Gastrocnemius medialis (tissue), 4 donors: ENCODE measurements at regions not wholly inside any gene's neighbourhood (a gene's known extent, or its start where the extent isn't known, plus 50 kb on each side); places are given as distances from the start of the nearest gene placed in this dataset.

ENCODE experiments used
- ATAC-seq, 2 donors: fragments of 150-250 bp; one replicate each; pipeline ENCODE4 v1.9.1; 2016
- DNase-seq, 2 donors: peaks; one replicate each; pipeline ENCODE4 v3.0.0-alpha.2; 2019
- H3K27ac ChIP-seq, 4 donors: fragments of 200-600 bp; sonication (generic); 1 replicate in 1 of 4; 2 replicates in 3 of 4; pipeline ENCODE4 v1.5.1; 2016 to 2018; ENCODE audit warnings: mild to moderate bottlenecking in 2 of 4, moderate library complexity in 1 of 4
- H3K27me3 ChIP-seq, 3 donors: fragments of 200-600 bp; sonication (generic) in 2 of 3; 1 replicate in 1 of 3; 2 replicates in 2 of 3; pipeline versions ENCODE4 v1.5.1 to v1.6.0; 2016 to 2019; ENCODE audit warnings: mild to moderate bottlenecking in 1 of 3, moderate library complexity in 1 of 3
- H3K36me3 ChIP-seq, 2 donors: fragments of 200-600 bp; sonication (generic) in 1 of 2; one replicate each; pipeline ENCODE4 v1.5.1; 2017 to 2018
- H3K4me1 ChIP-seq, 2 donors: fragments of 200-600 bp; sonication (generic) in 1 of 2; one replicate each; pipeline ENCODE4 v1.5.1; 2016 to 2017; ENCODE audit warnings: mild to moderate bottlenecking in 2 of 2
- H3K4me3 ChIP-seq, 4 donors: fragments of 200-600 bp; sonication (generic) in 3 of 4; 1 replicate in 1 of 4; 2 replicates in 3 of 4; pipeline ENCODE4 v1.5.1; 2016 to 2019; ENCODE audit warnings: mild to moderate bottlenecking in 2 of 4
- H3K9me3 ChIP-seq, 3 donors: fragments of 200-600 bp; sonication (generic) in 2 of 3; 1 replicate in 1 of 3; 2 replicates in 2 of 3; pipeline ENCODE4 v1.5.1; 2016 to 2019
- CTCF ChIP-seq, 5 experiments: fragments of 450-650 bp in 3 of 5; fragments of 200-600 bp in 2 of 5; sonication (generic) in 2 of 5; IDR thresholded peaks in 4 of 5; conservative IDR thresholded peaks in 1 of 5; 1 replicate in 4 of 5; 2 replicates in 1 of 5; pipeline ENCODE4 v1.5.1; 2016 to 2019; ENCODE audit warnings: antibody characterized with exemption in 5 of 5, mild to moderate bottlenecking in 3 of 5, moderate library complexity in 3 of 5
- POLR2A ChIP-seq, 2 donors: fragments of 450-650 bp; IDR thresholded peaks; one replicate each; pipeline ENCODE4 v1.6.1; 2017; ENCODE audit warnings: antibody characterized with exemption in 2 of 2, mild to moderate bottlenecking in 2 of 2, moderate library complexity in 2 of 2
- in situ Hi-C, 4 donors: fragments of 200-750 bp; cut with MboI; loops; one replicate each; pipeline versions ENCODE4 v1.15.0 to v1.8.0; 2017; ENCODE audit warnings: low sequenced_read_pairs in 4 of 4
- intact Hi-C: fragments of 100-400 bp; cut with DNase I; formaldehyde crosslinking; loops from one replicate; pipeline ENCODE4 v1.15.1; 2023; ENCODE audit warnings: low total_unique reads

- Histone ChIP-seq H3K4me3 (no peak overlapping the region), H3K36me3 (no peaks in the 10 kb centered on the region), H3K27ac (no peak overlapping the region), H3K4me1 (no peaks in the 10 kb centered on the region), H3K27me3 (no peaks in the 10 kb centered on the region), H3K9me3 (no peaks in the 10 kb centered on the region)
- DNase-seq (no peak), ATAC-seq (no peak)
- in situ Hi-C loops (no loop called here), intact Hi-C loops (no loop called here)
- no peak for TF ChIP-seq CTCF (IDR thresholded peaks at IDR 0.05 in 4 of 5, conservative IDR thresholded peaks at IDR 0.05 in 1 of 5)
- TF ChIP-seq POLR2A (IDR thresholded peaks at IDR 0.05): no peak
Measured at GRCh38 chr18:39297225-39297624, 1731.6 kb upstream of the CELF4 start.

DNA sequence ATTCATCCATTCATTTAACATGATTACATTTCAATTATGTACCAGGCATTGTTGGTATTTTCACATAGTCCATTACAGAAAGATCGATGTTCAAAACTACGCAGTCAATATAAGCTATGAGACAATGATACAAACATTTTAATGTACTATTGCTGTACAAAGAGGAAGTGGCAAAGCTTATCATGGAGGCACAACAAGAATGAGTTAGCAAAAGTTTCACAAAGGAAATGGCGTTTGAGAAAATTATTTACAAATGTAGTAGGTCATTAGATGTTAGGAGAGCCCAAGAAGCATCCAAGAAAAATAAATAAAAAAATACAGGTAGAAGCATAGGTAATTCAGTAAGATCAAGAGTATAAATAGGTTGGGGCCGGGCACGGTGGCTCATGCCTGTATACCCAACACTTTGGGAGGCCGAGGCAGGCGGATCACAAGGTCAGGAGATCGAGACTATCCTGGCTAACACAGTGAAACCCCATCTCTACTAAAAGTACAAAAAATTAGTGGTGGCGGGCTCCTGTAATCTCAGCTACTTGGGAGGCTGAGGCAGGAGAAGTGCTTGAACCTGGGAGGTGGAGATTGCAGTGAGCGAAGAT is 1730.8 kb upstream of the CELF4 start:
- no peak for TF ChIP-seq CTCF (IDR thresholded peaks at IDR 0.05 in 4 of 5, conservative IDR thresholded peaks at IDR 0.05 in 1 of 5)
- no peak for TF ChIP-seq POLR2A (IDR thresholded peaks at IDR 0.05)

DNA sequence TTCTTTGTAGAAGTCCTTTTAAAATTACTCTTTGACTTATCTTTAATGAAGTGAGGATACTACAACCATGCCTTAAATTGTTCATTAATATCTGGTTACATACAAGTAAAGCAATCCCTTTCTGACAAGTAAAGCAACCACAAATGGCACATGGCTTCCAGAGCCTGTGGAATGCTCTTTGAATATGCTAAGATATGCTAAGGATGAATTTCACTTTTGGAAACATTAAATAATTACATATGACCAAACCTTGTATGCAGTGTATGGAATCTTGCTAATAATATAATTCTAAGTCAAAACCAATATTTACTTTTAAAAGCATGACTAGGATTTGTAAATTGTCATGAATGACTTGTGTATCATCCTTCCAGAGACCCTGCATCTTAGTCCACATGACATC is 1711.2 kb upstream of the CELF4 start:
- no peaks in the 10 kb centered on the region for H3K27me3 ChIP-seq
- intact Hi-C loops: no loop called here

More for the DNA sequence above, 1730.8 kb upstream of the CELF4 start:
- no peaks in the 10 kb centered on the region for H3K4me1 ChIP-seq
- intact Hi-C loops: no loop called here
- no peak overlapping the region for H3K4me3 ChIP-seq
- no peaks in the 10 kb centered on the region for H3K27me3 ChIP-seq
- H3K9me3 ChIP-seq: no peaks in the 10 kb centered on the region
- ATAC-seq (no peak), DNase-seq (no peak)
- H3K36me3 ChIP-seq: no peaks in the 10 kb centered on the region
- in situ Hi-C loops: no loop called here
- no peak overlapping the region for H3K27ac ChIP-seq

DNA sequence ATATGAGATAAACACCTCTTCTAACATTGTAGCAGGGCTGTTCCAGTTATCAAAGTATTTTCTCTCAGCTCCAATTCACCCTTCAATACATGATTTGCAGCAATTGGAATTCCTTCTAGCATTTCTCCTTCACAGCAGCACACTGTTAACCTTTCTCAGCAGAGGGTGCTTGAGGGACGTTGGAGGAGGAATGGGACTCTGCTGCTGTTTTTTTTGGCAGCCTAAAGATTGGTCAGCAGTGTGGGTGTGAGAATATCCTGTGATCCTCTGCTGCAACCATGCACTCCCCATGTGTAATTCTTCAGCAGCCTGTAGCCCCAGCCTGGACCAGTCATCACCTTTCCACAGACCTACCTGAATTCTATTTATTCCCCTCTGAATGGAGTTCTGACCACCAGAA is 1708.9 kb upstream of the CELF4 start:
- no peak overlapping the region for H3K4me3 ChIP-seq
- no peak for TF ChIP-seq CTCF (IDR thresholded peaks at IDR 0.05 in 4 of 5, conservative IDR thresholded peaks at IDR 0.05 in 1 of 5)
- TF ChIP-seq POLR2A (IDR thresholded peaks at IDR 0.05): no peak
- H3K9me3 ChIP-seq: no peaks in the 10 kb centered on the region
- no peak overlapping the region for H3K27ac ChIP-seq
- in situ Hi-C loops: no loop called here
- ATAC-seq (no peak), DNase-seq (no peak)
- H3K36me3 ChIP-seq: no peaks in the 10 kb centered on the region
- H3K4me1 ChIP-seq: no peaks in the 10 kb centered on the region
- intact Hi-C loops: no loop called here
- H3K27me3 ChIP-seq: no peaks in the 10 kb centered on the region

More for the DNA sequence above, 1711.2 kb upstream of the CELF4 start:
- Histone ChIP-seq H3K9me3 (no peaks in the 10 kb centered on the region), H3K4me1 (no peaks in the 10 kb centered on the region), H3K27ac (no peak overlapping the region), H3K4me3 (no peak overlapping the region), H3K36me3 (no peaks in the 10 kb centered on the region)
- no peak for DNase-seq
- in situ Hi-C loops: no loop called here
- ATAC-seq: no peak
- TF ChIP-seq CTCF (IDR thresholded peaks at IDR 0.05 in 4 of 5, conservative IDR thresholded peaks at IDR 0.05 in 1 of 5): no peak
- no peak for TF ChIP-seq POLR2A (IDR thresholded peaks at IDR 0.05)

- no peaks in the 10 kb centered on the region for H3K27me3 ChIP-seq
- H3K4me1 ChIP-seq: no peaks in the 10 kb centered on the region
- intact Hi-C loops: no loop called here
- H3K4me3 ChIP-seq: no peak overlapping the region
- no peak for TF ChIP-seq CTCF (IDR thresholded peaks at IDR 0.05 in 4 of 5, conservative IDR thresholded peaks at IDR 0.05 in 1 of 5)
- TF ChIP-seq POLR2A (IDR thresholded peaks at IDR 0.05): no peak
- in situ Hi-C loops: no loop called here
- no peak overlapping the region for H3K27ac ChIP-seq
- no peaks in the 10 kb centered on the region for H3K36me3 ChIP-seq
- ATAC-seq (no peak), DNase-seq (no peak)
- H3K9me3 ChIP-seq: no peaks in the 10 kb centered on the region
Measured at GRCh38 chr18:39272230-39272629, 1706.6 kb upstream of the CELF4 start.
